IPS DF 6.9 (cell line): ENCODE measurements at regions not wholly inside any gene's neighbourhood (a gene's known extent, or its start where the extent isn't known, plus 50 kb on each side); places are given as distances from the start of the nearest gene placed in this dataset.

ENCODE experiments used
- DNase-seq: peaks from one replicate; pipeline ENCODE4 v3.0.0-alpha.2; 2013; ENCODE audit warnings: low read depth, low spot score
- H3K27ac ChIP-seq: one replicate; pipeline ENCODE4 v1.5.1; 2013; ENCODE audit warnings: low read length, control low read depth
- H3K27me3 ChIP-seq: 2 replicates; pipeline ENCODE4 v1.6.1; 2013; ENCODE audit warnings: mild to moderate bottlenecking, low read length; ENCODE audit not compliant: control insufficient read depth, insufficient read depth
- H3K36me3 ChIP-seq: 2 replicates; pipeline ENCODE4 v1.6.1; 2013; ENCODE audit warnings: low read length; ENCODE audit not compliant: control insufficient read depth, insufficient read depth
- H3K4me1 ChIP-seq: 2 replicates; pipeline ENCODE4 v1.6.1; 2013; ENCODE audit warnings: low read length; ENCODE audit not compliant: control insufficient read depth, insufficient read depth
- H3K4me3 ChIP-seq: 2 replicates; pipeline ENCODE4 v1.5.1; 2013; ENCODE audit warnings: mild to moderate bottlenecking, low read length
- H3K9me3 ChIP-seq: 2 replicates; pipeline ENCODE4 v1.6.1; 2013; ENCODE audit warnings: low read length, inconsistent platforms; ENCODE audit not compliant: control insufficient read depth, insufficient read depth
- WGBS: extraction: QIAGEN DNeasy Blood & Tissue Kit; methylation state at CpG from one replicate; pipeline ENCODE4 v1.1.7; 2013; ENCODE audit warnings: mixed read lengths, missing lambda C conversion rate; ENCODE audit not compliant: insufficient read length, insufficient coverage; 5-methylcytosine and 5-hydroxymethylcytosine counted together

DNA sequence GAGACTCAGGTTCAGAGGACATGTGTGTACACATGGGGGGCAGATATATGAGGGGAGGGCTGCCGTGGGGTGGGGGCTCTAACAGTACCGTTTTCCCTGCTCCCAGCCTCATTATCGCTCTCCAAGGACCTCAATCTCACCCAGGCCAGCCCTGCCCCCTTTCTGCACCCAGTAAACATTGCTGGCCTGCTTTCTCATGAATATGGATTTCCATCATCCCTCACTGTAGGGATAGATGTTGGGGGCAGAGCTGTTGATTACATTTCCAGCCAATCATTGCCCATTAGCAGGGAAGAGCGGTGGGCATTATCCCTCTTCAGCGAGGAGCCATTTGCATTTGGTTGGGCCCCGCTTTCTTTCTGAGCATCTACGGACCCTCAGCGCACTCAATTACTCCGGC is 273.8 kb downstream of the RPS6KC1 start:
- DNase-seq, result no peak
- Histone ChIP-seq H3K27ac (no peak overlapping the region), H3K36me3 (no peaks in the 10 kb centered on the region), H3K4me1 (no peaks in the 10 kb centered on the region), H3K9me3 (no peaks in the 10 kb centered on the region), H3K27me3 (no peaks in the 10 kb centered on the region), H3K4me3 (no peak overlapping the region)
- WGBS, result no CpG with 5 or more reads among the region's 9 CpGs

DNA sequence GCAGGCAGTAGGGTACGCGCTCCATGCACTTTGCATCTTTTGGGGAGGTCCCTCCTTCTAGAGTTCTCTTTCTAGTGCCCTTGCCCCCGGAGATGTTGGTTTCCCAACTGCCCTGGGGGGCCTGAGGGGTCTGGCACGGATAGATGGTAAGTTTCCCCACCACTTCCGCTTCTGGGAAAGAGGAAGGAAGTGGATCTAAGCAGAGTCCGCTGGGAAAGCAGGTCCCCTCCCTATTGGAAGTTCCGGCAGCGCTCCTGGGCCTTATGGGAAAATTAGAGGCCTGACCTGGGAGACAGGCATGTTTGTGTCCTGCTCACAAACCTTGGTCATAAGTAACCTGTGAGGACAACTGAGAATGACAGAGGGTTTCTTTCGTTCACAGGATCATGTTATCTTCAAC is 274.4 kb downstream of the RPS6KC1 start:
- no CpG with 5 or more reads among the region's 9 CpGs for WGBS
- no peak for DNase-seq
- no peak overlapping the region for H3K27ac ChIP-seq
- no peaks in the 10 kb centered on the region for H3K27me3 ChIP-seq
- no peaks in the 10 kb centered on the region for H3K36me3 ChIP-seq
- H3K9me3 ChIP-seq, result no peaks in the 10 kb centered on the region
- no peak overlapping the region for H3K4me3 ChIP-seq
- H3K4me1 ChIP-seq, result no peaks in the 10 kb centered on the region

- no CpG with 5 or more reads among the region's 2 CpGs for WGBS
- DNase-seq, result no peak
These were observed 275.4 kb downstream of the RPS6KC1 start for GRCh38 chr1:213326281-213327016.

DNA sequence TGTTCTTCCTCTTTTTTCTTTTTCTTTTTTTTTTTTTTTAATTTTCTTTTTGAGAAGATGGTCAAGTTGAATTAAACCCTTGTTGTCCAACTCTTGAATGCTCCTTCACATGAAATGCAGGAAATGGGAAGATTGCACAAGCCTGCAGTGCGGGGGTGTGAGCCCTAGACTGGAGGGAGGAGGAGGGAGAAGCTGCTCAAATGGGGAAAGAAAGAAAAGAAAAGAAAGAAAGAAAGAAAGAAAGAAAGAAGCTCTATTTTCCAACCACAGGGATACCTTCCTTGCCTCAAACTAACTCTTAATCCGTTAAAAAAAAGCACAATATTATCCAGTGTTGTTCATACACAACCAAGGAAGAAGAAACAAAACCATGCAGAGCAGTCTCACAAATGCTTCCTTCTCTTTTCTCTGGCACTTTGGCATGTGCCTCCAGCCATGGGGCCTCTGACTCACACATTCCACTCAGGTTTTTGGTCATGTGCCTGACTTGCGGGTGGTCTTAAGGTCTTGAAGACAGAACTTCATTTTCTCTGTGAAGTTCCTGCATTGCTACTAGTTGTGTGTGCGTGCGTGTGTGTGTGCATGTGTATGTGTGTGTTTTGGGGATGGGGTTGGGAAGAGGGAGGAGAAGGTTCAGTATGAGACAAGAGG is 276.1 kb downstream of the RPS6KC1 start:
- H3K4me3 ChIP-seq, result no peak overlapping the region
- no peaks in the 10 kb centered on the region for H3K9me3 ChIP-seq
- no peaks in the 10 kb centered on the region for H3K27me3 ChIP-seq
- H3K27ac ChIP-seq, result no peak overlapping the region
- no peaks in the 10 kb centered on the region for H3K4me1 ChIP-seq
- H3K36me3 ChIP-seq, result no peaks in the 10 kb centered on the region
- WGBS, result 100% methylated on average over 2 of the region's 5 CpGs
- DNase-seq, result no peak

More at GRCh38 chr1:213326281-213327016, 275.4 kb downstream of the RPS6KC1 start:
- Histone ChIP-seq H3K36me3 (no peaks in the 10 kb centered on the region), H3K27me3 (no peaks in the 10 kb centered on the region), H3K4me3 (no peak overlapping the region), H3K4me1 (no peaks in the 10 kb centered on the region), H3K27ac (no peak overlapping the region), H3K9me3 (no peaks in the 10 kb centered on the region)

DNA sequence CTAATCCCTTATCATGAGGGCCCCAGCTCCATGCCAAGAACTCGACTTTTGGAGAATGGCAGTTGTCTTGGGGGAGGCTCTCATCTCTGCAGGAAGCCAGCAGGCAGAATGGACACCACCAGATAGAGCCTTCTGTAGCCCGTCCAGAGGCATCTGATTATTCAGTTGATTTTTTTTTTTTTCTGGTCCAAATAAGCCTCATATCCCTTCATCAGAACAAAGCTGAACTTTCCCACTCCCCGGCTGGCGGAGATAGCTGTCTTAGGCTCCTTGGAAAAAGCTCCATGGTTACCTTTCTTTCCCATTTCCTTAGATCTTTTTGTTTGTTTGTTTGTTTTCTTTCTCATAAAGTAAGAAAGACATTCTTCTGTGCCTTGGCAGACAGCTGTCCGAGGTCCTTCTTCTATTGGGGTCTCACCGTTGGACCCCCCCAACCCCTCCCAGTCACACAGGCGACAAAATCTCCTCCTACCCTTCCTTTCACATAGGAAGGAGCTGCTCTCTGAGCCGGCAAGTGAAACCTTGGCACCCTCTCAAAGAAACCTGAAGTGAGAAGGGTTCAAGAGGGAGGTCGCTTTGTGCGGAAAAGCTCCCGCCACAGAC is 278.5 kb downstream of the RPS6KC1 start:
- no peak for DNase-seq
- no peaks in the 10 kb centered on the region for H3K27me3 ChIP-seq
- no peak overlapping the region for H3K4me3 ChIP-seq
- no peak overlapping the region for H3K27ac ChIP-seq
- H3K9me3 ChIP-seq, result no peaks in the 10 kb centered on the region
- no peaks in the 10 kb centered on the region for H3K4me1 ChIP-seq
- WGBS, result no CpG with 5 or more reads among the region's 11 CpGs
- no peaks in the 10 kb centered on the region for H3K36me3 ChIP-seq

DNA sequence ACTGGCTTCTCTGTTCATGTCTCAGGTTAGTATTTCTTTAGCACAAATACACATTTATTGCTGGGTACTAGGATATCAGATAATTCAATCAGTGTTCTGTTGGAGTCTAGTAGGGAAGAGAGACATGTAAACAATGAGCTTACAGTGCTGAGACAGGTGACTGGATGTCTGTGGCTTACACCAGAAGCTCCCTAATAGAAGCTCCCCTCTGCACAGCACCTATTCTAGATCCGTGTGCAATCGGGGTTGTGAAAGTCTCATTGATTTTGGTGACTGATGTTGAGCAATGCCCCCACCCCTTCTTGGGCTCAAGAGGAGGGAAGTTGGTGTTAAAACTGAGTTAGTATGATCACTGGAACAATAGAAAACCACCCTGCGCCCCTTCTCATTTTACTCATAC is 279.2 kb downstream of the RPS6KC1 start:
- no CpG with 5 or more reads among the region's 3 CpGs for WGBS
- H3K27me3 ChIP-seq, result no peaks in the 10 kb centered on the region
- DNase-seq, result no peak

DNA sequence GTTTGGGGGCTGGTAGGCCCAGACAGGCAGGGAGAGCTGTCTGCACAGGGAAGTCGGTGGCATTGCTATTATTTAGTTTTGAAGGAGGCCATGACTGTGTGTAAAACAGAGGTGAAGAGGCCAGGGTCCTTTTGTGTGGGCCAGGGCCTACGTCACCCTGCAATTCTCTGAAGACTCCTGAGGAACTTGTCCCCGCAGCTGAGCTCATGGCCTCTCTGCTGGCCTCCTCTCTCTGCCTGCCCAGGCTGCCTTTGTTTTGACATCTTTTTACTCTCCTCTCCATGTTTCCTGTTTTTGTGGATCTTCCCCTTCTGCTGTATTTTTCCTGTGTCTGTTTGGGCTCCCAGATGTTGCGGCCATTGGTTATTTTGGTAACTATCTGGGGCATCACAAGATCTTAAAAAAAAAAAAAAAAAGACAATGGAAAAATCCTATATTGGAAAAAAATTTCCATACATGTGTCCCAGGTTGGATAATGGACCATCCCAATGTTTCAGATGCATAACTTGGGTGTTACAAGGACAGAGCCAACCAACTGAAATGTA is 280.7 kb downstream of the RPS6KC1 start:
- no peaks in the 10 kb centered on the region for H3K27me3 ChIP-seq
- no peak overlapping the region for H3K4me3 ChIP-seq
- H3K36me3 ChIP-seq, result no peaks in the 10 kb centered on the region
- H3K27ac ChIP-seq, result no peak overlapping the region
- H3K9me3 ChIP-seq, result no peaks in the 10 kb centered on the region
- H3K4me1 ChIP-seq, result no peaks in the 10 kb centered on the region
- DNase-seq, result no peak
- WGBS, result no CpG with 5 or more reads among the region's 4 CpGs

More for the DNA sequence above, 279.2 kb downstream of the RPS6KC1 start:
- Histone ChIP-seq H3K27ac (no peak overlapping the region), H3K9me3 (no peaks in the 10 kb centered on the region), H3K4me1 (no peaks in the 10 kb centered on the region), H3K36me3 (no peaks in the 10 kb centered on the region), H3K4me3 (no peak overlapping the region)

DNA sequence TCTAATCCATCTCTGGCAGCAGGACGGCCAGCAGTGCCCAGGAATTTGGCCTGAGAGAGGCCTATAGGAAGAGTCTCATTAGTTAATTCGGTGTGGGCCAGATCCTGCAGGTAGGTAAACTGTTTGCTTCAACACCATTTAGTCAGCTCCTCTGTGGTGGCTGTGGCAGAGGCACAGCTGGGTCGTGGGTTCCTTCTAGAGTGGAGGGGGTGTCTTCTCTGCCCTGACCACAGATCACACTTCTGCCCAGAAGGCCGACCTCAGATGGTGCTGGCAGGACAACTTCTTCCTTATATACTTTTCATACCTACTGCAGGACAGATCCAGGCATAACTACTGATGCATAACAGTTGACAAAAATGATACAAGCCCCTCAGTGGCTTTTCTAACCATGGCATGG is 281.4 kb downstream of the RPS6KC1 start:
- WGBS, result no CpG with 5 or more reads among the region's 4 CpGs
- no peaks in the 10 kb centered on the region for H3K4me1 ChIP-seq
- no peak for DNase-seq
- H3K4me3 ChIP-seq, result no peak overlapping the region
- H3K9me3 ChIP-seq, result no peaks in the 10 kb centered on the region
- no peaks in the 10 kb centered on the region for H3K27me3 ChIP-seq
- H3K27ac ChIP-seq, result no peak overlapping the region
- no peaks in the 10 kb centered on the region for H3K36me3 ChIP-seq

DNA sequence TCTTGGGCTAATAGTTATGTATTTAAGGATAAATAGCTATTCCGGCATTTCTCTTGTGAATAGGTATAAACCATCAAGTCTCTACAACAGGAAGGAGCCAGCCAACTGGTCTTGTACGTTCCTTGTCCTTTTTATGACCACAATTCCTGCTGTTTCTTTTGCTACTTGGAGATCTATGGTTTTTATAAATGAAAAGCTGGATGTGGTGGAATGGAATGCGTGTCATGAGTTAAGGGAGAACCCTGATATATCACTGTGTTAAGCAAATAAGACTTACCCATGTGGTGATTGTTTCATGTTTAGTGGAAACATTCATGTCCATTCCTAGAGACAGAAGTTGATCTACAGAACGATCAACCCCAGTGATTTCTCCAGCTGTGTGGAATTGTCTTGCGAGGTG is 282.1 kb downstream of the RPS6KC1 start:
- H3K36me3 ChIP-seq, result no peaks in the 10 kb centered on the region
- no peak for DNase-seq
- no peaks in the 10 kb centered on the region for H3K9me3 ChIP-seq
- H3K4me3 ChIP-seq, result no peak overlapping the region
- H3K4me1 ChIP-seq, result no peaks in the 10 kb centered on the region
- H3K27me3 ChIP-seq, result no peaks in the 10 kb centered on the region
- no peak overlapping the region for H3K27ac ChIP-seq
- WGBS, result no CpG with 5 or more reads among the region's 5 CpGs

DNA sequence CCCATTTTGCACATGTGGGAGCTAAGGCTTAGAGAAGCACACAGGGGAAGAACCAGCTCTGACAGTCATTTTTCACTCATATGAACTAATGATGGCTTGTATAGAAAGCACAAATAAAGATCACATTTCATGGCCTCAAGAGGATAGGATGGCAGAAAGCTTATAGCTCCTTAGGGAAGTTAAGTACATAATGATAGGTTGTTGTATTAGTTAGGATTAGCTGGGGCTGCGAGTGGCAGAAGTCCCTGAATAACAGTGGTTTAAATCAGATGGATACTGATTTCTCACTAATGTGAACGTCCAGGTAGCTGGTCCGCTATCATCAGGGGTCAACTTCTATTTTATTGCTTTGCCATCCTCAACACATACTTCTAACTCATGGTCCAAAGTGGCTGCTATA is 284.0 kb downstream of the RPS6KC1 start:
- H3K36me3 ChIP-seq, result no peaks in the 10 kb centered on the region
- H3K9me3 ChIP-seq, result no peaks in the 10 kb centered on the region
- no peaks in the 10 kb centered on the region for H3K27me3 ChIP-seq
- no peak for DNase-seq
- no peaks in the 10 kb centered on the region for H3K4me1 ChIP-seq
- H3K4me3 ChIP-seq, result no peak overlapping the region
- no peak overlapping the region for H3K27ac ChIP-seq
- no CpG with 5 or more reads among the region's 3 CpGs for WGBS
